ENCODE measurements at regions not wholly inside any gene's neighbourhood (a gene's known extent, or its start where the extent isn't known, plus 50 kb on each side); places are given as distances from the start of the nearest gene placed in this dataset.

GRCh38 chrX:9257718-9258420 lies 207.0 kb upstream of the TBL1X start:
- Histone ChIP-seq H4K5ac (ENCODE audit: insufficient read length, low read depth, low read length) (no peak overlapping the region), H2BK15ac (ENCODE audit: low read length) (no peak overlapping the region), H4K91ac (replicated peaks; ENCODE audit: insufficient read length, low read length) (no peak overlapping the region), H3K4me3 (ENCODE audit: extremely low read depth in 1 of 4, insufficient read depth in 2 of 4, low read depth in 3 of 4, low read length in 4 of 4) (no peak overlapping the region), H3K27me3 (replicated peaks in 1 of 4; ENCODE audit: control insufficient read depth in 3 of 4, extremely low read depth in 1 of 4, insufficient read depth in 3 of 4, low read length in 3 of 4) (no peaks in the 10 kb centered on the region), H3K9ac (replicated peaks in 1 of 4; ENCODE audit: extremely low read depth in 1 of 4, low read depth in 3 of 4, low read length in 3 of 4) (no peak overlapping the region), H3K79me1 (ENCODE audit: low read depth, low read length) (no peaks in the 10 kb centered on the region), H3K27ac (ENCODE audit: low read depth, low read length) (no peak overlapping the region), H3K36me3 (ENCODE audit: control insufficient read depth in 2 of 4, insufficient read depth in 4 of 4, low read length in 3 of 4) (no peaks in the 10 kb centered on the region), H4K8ac (ENCODE audit: extremely low read depth, insufficient read depth, low read length) (no peak overlapping the region), H3K79me2 (ENCODE audit: control insufficient read depth in 1 of 2, insufficient read depth in 2 of 2, low read length in 2 of 2) (no peaks in the 10 kb centered on the region), H3K56ac (replicated peaks; ENCODE audit: insufficient read length, low read depth, low read length) (no peak overlapping the region), H4K20me1 (replicated peaks in 1 of 2; ENCODE audit: control insufficient read depth in 1 of 2, insufficient read depth in 2 of 2, low read length in 2 of 2) (no peaks in the 10 kb centered on the region), H3K9me3 (ENCODE audit: insufficient read depth in 2 of 2, low read depth in 1 of 2, low read length in 1 of 2) (no peaks in the 10 kb centered on the region), H2BK20ac (ENCODE audit: low read length) (no peak overlapping the region; the same call in 1 of the 2 replicates), H3K23me2 (ENCODE audit: low read depth, low read length) (no peaks in the 10 kb centered on the region), H3K18ac (ENCODE audit: extremely low read depth, low read length) (no peak overlapping the region), H3K4ac (replicated peaks; ENCODE audit: insufficient read length, low read depth, low read length) (no peak overlapping the region), H3K4me2 (ENCODE audit: insufficient read depth in 1 of 2, low read depth in 2 of 2, low read length in 2 of 2) (no peak overlapping the region), H3K14ac (ENCODE audit: insufficient read length) (no peak overlapping the region), H2AFZ (ENCODE audit: low read length) (no peak overlapping the region), H2AK5ac (ENCODE audit: low read depth, low read length) (no peak overlapping the region), H2BK5ac (ENCODE audit: low read depth, low read length) (no peak overlapping the region), H2BK12ac (ENCODE audit: low read depth, low read length) (no peak overlapping the region), H2BK120ac (replicated peaks; ENCODE audit: low read depth, low read length) (no peak overlapping the region), H3K4me1 (replicated peaks in 1 of 4; ENCODE audit: control insufficient read depth in 3 of 4, insufficient read depth in 4 of 4, low read length in 3 of 4) (no peaks in the 10 kb centered on the region), H3K23ac (ENCODE audit: insufficient read length) (no peak overlapping the region)
- 97% methylated on average over 4 of the region's 6 CpGs; no CpG with 5 or more reads in 1 of the 2 experiments for WGBS, 2 experiments (ENCODE audit: extremely low coverage in 1 of 2, insufficient coverage in 1 of 2, insufficient read length in 1 of 2, insufficient replicate concordance in 2 of 2, low coverage in 1 of 2, low lambda C conversion rate in 2 of 2, missing lambda C conversion rate in 1 of 2)
- ChIA-PET POLR2A (ENCODE audit: partially characterized antibody) (no interaction called here), CTCF (ENCODE audit: partially characterized antibody) (no interaction called here)
- no peak for TF ChIP-seq RNF2 (IDR thresholded peaks at IDR 0.05; ENCODE audit: borderline replicate concordance, low read depth, low read length, missing control alignments, poor library complexity, severe bottlenecking)
- no peak for TF ChIP-seq GTF2F1 (IDR thresholded peaks at IDR 0.05; ENCODE audit: borderline replicate concordance, low read depth, low read length)
- no peak for TF ChIP-seq CREB1 (IDR thresholded peaks at IDR 0.05)
- TF ChIP-seq FOSL1 (IDR thresholded peaks at IDR 0.05; ENCODE audit: insufficient read depth, low read depth, low read length): no peak
- no peak for TF ChIP-seq SIN3A (conservative IDR thresholded peaks at IDR 0.05 in 1 of 2, IDR thresholded peaks at IDR 0.05 in 1 of 2; ENCODE audit: low read depth in 1 of 2, low read length in 2 of 2)
- no peak for TF ChIP-seq GABPA (IDR thresholded peaks at IDR 0.05; ENCODE audit: borderline replicate concordance, insufficient read depth, low read length)
- no peak for TF ChIP-seq NRF1 (IDR thresholded peaks at IDR 0.05; ENCODE audit: low read depth, low read length)
- TF ChIP-seq JUND (IDR thresholded peaks at IDR 0.05; ENCODE audit: low read length): no peak
- TF ChIP-seq EP300 (IDR thresholded peaks at IDR 0.05; ENCODE audit: borderline replicate concordance in 1 of 2, low read depth in 2 of 2, low read length in 2 of 2): no peak
- TF ChIP-seq CBX5 (IDR thresholded peaks at IDR 0.05; ENCODE audit: low read depth, low read length): no peak
- TF ChIP-seq KDM5A (IDR thresholded peaks at IDR 0.05; ENCODE audit: low read length): no peak
- FAIRE-seq (no peak), DNase-seq (ENCODE audit: low read depth in 1 of 2, low spot score in 2 of 2) (no peak)
